Stimulated activated CD8-positive, alpha-beta memory T cell treated with anti-CD3 and anti-CD28 coated beads, Interleukin-4, amount 100 ng/mL, for 24 hours (primary cell): ENCODE measurements at regions not wholly inside any gene's neighbourhood (a gene's known extent, or its start where the extent isn't known, plus 50 kb on each side); places are given as distances from the start of the nearest gene placed in this dataset.
"Not testable (repeated sequence)": the region's sequence is repeated elsewhere in the genome, so short reads cannot be mapped to it uniquely, and the experiment has no call there.

Experiments used
- DNase-seq: peaks from one replicate; pipeline ENCODE4 v3.0.0-alpha.2; 2020; ENCODE audit warnings: low read depth

GRCh38 chr1:55456971-55457370 is 241.8 kb upstream of the USP24 start:
- no peak for DNase-seq

- no peak for DNase-seq
These were observed 233.1 kb upstream of the USP24 start for GRCh38 chr1:55448261-55448660.

- no peak for DNase-seq
These were observed 232.3 kb upstream of the USP24 start for GRCh38 chr1:55447488-55447887.

DNA sequence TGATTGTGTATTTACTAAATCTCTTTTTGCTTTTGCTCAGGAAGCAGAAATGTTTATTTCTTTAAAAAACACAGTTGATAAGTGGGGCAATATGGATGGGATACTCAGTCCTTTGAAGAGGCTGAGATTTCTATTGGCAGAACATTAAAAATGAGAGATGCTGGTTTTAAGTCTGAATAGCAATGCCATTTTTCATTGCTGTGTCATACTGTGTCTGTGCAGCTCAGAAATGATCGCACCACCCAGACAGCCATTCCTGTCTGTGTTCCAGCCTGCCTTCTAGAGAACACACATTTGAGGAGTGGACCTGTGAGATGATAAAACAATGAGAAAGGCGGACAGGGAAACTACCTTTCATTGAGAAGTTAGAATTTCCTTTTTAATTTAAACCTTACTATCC is 231.2 kb upstream of the USP24 start:
- DNase-seq = no peak

DNA sequence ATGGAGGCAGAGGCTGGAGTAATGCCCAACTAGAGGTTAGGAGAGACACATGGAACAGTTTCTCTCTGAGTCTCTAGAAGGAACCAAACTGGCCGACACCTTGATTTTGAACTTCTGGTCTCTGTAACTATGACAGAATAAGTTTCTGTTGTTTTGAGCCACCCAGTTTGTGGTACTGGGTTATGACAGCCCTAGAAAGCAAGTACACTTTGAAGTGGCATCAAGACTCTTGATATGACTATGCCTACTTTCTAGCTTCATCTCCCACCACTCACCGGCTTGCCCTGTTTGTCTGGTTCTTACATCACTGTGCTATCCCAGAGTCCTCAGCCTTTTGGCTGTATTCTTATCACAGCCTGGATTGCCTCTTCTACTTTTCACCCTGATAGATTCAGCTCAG is 230.3 kb upstream of the USP24 start:
- no peak for DNase-seq

DNA sequence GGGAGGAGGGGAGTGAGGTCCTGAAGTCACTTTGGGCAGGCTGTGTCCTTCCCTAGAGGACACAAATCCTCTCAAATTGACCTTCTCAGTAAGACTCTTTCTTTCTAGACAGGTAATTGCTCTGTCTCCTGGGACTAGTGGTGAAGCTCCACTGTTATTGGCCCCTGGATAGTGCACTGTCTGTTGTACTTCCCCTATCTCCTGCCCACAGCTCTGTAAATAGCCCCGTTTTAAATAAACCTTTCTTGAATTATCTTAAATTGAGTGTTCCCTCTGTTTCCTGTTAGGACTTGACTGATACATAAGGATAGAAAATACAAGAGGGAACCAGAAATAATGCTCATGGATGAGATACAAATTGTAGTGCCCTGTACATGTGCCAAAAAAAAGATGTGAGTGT is 229.5 kb upstream of the USP24 start:
- DNase-seq = no peak

GRCh38 chr1:55443175-55443915 is 228.2 kb upstream of the USP24 start:
- no peak for DNase-seq

DNA sequence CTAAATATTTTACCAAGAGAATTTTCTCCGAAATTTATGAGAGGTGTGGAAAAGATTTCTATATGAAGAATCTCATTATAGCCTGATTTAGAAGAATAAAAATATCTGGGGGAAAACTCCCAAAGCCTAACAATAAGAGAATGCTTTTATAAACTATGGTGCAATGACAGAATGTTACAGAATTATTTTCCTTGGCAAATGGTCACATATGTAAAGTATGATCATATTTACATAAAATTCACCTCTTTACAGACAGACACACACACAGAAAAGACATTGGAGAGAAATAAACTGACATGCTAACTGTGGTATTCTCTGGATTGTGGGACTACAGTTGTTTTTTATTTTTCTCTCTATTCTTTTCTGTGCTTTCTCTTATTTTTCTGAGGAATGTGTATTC is 226.3 kb upstream of the USP24 start:
- no peak for DNase-seq

- no peak for DNase-seq
These were observed 222.5 kb upstream of the USP24 start for GRCh38 chr1:55437692-55438091.

DNA sequence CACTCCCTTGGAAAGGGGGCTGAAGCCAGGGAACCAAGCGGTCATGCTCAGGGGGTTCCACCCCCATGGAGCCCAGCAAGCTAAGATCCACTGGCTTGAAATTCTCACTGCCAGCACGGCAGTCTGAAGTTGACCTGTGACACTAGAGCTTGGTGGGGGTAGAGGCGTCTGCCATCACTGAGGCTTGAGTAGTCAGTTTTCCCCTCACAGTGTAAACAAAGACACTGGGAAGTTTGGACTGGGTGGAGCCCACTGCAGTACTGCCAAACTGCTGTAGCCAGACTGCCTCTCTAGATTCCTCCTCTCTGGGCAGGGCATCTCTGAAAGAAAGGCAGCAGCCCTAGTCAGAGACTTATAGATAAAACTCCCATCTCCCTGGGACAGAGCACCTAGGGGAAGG is 215.6 kb upstream of the USP24 start:
- not testable (repeated sequence) for DNase-seq

- DNase-seq = not testable (repeated sequence)
These were observed 215.0 kb upstream of the USP24 start for GRCh38 chr1:55430206-55430605.

GRCh38 chr1:55428944-55429931 is 214.1 kb upstream of the USP24 start:
- DNase-seq = no peak

- no peak for DNase-seq
These were observed 213.1 kb upstream of the USP24 start for GRCh38 chr1:55428231-55428630.

DNA sequence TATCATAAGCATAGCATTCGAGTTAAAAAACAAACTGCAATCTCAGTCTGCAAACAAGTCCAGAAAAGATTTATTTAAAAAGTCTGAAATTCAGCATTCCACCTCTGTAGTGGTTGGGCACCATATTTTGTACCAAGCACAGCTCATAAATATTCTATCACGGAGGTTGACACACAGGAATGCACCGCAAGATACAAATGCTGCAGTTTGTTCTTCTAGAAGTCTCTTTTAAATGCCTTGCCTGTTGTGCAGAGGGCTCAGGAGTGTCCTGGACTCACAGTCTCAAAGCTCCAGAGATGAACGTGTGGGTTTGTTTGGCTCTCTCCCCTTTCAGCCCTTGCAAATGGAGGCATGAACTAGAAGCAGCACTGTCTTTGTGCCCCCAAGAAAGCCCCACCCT is 212.4 kb upstream of the USP24 start:
- no peak for DNase-seq

DNA sequence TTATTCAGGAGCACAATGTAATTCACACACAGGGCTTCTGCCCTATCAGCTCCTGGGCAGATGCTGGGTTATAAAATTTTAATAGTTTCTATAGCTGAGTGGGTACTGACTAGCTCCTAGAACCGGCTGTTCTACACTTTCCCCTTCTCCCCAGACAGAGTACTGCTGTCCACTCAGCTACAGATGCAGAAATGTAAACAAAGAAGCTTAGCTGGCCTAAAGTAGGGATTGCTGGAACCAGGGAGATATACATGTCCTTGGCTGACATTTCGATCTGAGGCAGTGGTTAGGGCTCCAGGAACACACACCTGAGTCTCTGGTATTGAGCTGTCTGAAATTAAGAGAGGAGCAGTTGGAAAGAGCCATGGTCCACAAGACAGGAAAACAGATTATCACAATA is 211.5 kb upstream of the USP24 start:
- no peak for DNase-seq

GRCh38 chr1:55426156-55426555 is 211.0 kb upstream of the USP24 start:
- no peak for DNase-seq

GRCh38 chr1:55425310-55425930 is 210.3 kb upstream of the USP24 start:
- no peak for DNase-seq

- no peak for DNase-seq
These were observed 208.2 kb upstream of the USP24 start for GRCh38 chr1:55423376-55423775.

- DNase-seq = no peak
These were observed 206.0 kb upstream of the USP24 start for GRCh38 chr1:55420929-55421716.

- no peak for DNase-seq
These were observed 204.9 kb upstream of the USP24 start for GRCh38 chr1:55420026-55420425.

DNA sequence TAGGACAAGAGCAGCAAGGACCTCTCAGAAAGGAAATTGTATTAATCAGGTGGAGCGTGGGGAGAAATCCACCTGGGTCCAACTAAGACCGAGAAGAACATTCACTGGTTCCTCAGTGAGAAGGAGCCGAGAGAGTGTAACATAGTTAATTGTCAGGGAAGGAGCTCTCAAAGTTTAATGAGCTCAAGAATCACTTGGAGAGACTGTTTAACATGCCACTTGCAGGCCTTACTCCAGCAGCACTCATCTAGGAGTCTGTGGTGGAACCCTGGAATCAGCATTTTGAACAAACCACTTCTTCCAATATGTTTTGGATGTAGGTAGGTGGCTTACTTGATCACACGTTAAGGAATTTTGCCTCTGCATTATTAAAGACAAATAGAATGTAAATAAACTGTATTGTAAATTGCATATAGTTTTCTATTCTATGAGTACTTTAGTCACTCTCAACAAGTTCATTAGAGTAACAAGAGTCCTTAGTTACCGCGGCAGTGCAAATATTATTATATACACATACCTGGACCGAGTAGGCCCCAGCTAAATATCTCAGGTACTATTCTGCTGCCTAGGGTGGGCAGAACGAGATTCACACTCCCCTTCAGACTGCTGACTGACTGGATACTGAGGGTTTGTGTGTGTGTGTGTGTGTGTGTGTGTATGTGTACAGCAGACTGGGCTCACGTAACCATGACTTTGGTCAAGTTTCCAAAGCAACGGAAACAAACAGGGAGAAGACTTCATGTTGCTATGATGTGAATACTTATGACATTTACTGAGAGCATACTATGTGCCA is 203.2 kb upstream of the USP24 start:
- no peak for DNase-seq
